Smooth muscle cell (in vitro differentiated cells): ENCODE measurements at regions not wholly inside any gene's neighbourhood (a gene's known extent, or its start where the extent isn't known, plus 50 kb on each side); places are given as distances from the start of the nearest gene placed in this dataset.

Source experiments
- DNase-seq: peaks from one replicate; lab custom pipeline; 2025; ENCODE audit not compliant: unreplicated experiment; lab: John Stamatoyannopoulos, UW
- H2AFZ ChIP-seq: fragments of 200-600 bp; sonication (generic); 2 replicates; pipeline ENCODE4 v1.6.0; 2016; ENCODE audit warnings: antibody characterized with exemption, low read depth, mild to moderate bottlenecking
- H3F3A ChIP-seq: fragments of 200-600 bp; sonication (generic); 2 replicates; pipeline ENCODE4 v1.6.0; 2017; ENCODE audit warnings: antibody characterized with exemption, low read depth
- H3K27ac ChIP-seq: fragments of 200-600 bp; sonication (generic); 2 replicates; pipeline ENCODE4 v1.5.1; 2016; ENCODE audit warnings: low read depth, mild to moderate bottlenecking
- H3K27me3 ChIP-seq: fragments of 200-600 bp; sonication (generic); 2 replicates; pipeline ENCODE4 v1.6.1; 2016; ENCODE audit warnings: low read depth, mild to moderate bottlenecking
- H3K36me3 ChIP-seq: fragments of 200-600 bp; sonication (generic); 2 replicates; pipeline ENCODE4 v1.5.1; 2016; ENCODE audit warnings: low read depth
- H3K4me1 ChIP-seq: fragments of 200-600 bp; sonication (generic); 2 replicates; pipeline ENCODE4 v1.5.1; 2016; ENCODE audit warnings: low read depth
- H3K4me2 ChIP-seq: fragments of 200-600 bp; sonication (generic); 2 replicates; pipeline ENCODE4 v1.6.0; 2016; ENCODE audit warnings: mild to moderate bottlenecking
- H3K4me3 ChIP-seq: fragments of 200-600 bp; sonication (generic); 2 replicates; pipeline ENCODE4 v1.5.1; 2016; ENCODE audit warnings: mild to moderate bottlenecking
- H3K79me2 ChIP-seq: fragments of 200-600 bp; sonication (generic); 2 replicates; pipeline ENCODE4 v1.6.0; 2016; ENCODE audit warnings: low read depth, mild to moderate bottlenecking
- H3K9ac ChIP-seq: fragments of 200-600 bp; sonication (generic); 2 replicates; pipeline ENCODE4 v1.6.0; 2016; ENCODE audit warnings: low read depth
- H3K9me3 ChIP-seq: fragments of 200-600 bp; sonication (generic); replicated peaks from 2 replicates; pipeline ENCODE4 v1.5.1; 2016; ENCODE audit warnings: low read depth
- H4K20me1 ChIP-seq: fragments of 200-600 bp; sonication (generic); 2 replicates; pipeline ENCODE4 v1.6.0; 2016; ENCODE audit warnings: low read depth
- CTCF ChIP-seq: fragments of 200-600 bp; sonication (generic); IDR thresholded peaks from 2 replicates; pipeline ENCODE4 v1.5.1; 2017; ENCODE audit warnings: borderline replicate concordance, mild to moderate bottlenecking, antibody characterized with exemption; ENCODE audit not compliant: insufficient read depth, poor library complexity, severe bottlenecking
- WGBS: methylation state at CpG from one replicate; pipeline ENCODE4 v1.1.7; 2016; ENCODE audit warnings: low lambda C conversion rate; 5-methylcytosine and 5-hydroxymethylcytosine counted together

- Histone ChIP-seq H3K9ac (peak overlapping the region; percentile 58), H3K27me3 (no peaks in the 10 kb centered on the region), H3K9me3 (no peaks in the 10 kb centered on the region), H3K4me3 (no peak overlapping the region), H3K79me2 (no peaks in the 10 kb centered on the region), H3K4me2 (peak overlapping the region; percentile 49), H3F3A (peaks cover 13% of the 10 kb centered on the region), H4K20me1 (no peaks in the 10 kb centered on the region), H3K36me3 (no peaks in the 10 kb centered on the region), H3K4me1 (peaks cover 6% of the 10 kb centered on the region), H2AFZ (peak overlapping the region; percentile 47), H3K27ac (peak overlapping the region; percentile 86)
- TF ChIP-seq CTCF, result no peak
- no peak for DNase-seq
- 33% methylated on average over 2 of the region's 2 CpGs for WGBS
Observed at GRCh38 chr18:22504251-22505030, 86.7 kb upstream of the CTAGE1 start.

- H3K9ac ChIP-seq, result peak overlapping the region; percentile 58
- H3K79me2 ChIP-seq, result no peaks in the 10 kb centered on the region
- H3K27me3 ChIP-seq, result no peaks in the 10 kb centered on the region
- 16% methylated on average over 1 of the region's 1 CpG for WGBS
- no peaks in the 10 kb centered on the region for H4K20me1 ChIP-seq
- H3K9me3 ChIP-seq, result no peaks in the 10 kb centered on the region
- TF ChIP-seq CTCF, result no peak
- H3K27ac ChIP-seq, result peak overlapping the region; percentile 86
- H3K4me2 ChIP-seq, result peak overlapping the region; percentile 49
- no peak for DNase-seq
- peaks cover 6% of the 10 kb centered on the region for H3K4me1 ChIP-seq
- peaks cover 17% of the 10 kb centered on the region for H3F3A ChIP-seq
- H2AFZ ChIP-seq, result no peak overlapping the region
- no peak overlapping the region for H3K4me3 ChIP-seq
- H3K36me3 ChIP-seq, result no peaks in the 10 kb centered on the region
Observed at GRCh38 chr18:22505141-22505591, 87.5 kb upstream of the CTAGE1 start.

GRCh38 chr18:22507055-22507454, 89.3 kb upstream of the CTAGE1 start:
- no peak for TF ChIP-seq CTCF
- no peak for DNase-seq
- Histone ChIP-seq H3K36me3 (no peaks in the 10 kb centered on the region), H3K27me3 (no peaks in the 10 kb centered on the region), H3K79me2 (no peaks in the 10 kb centered on the region), H3K4me3 (no peak overlapping the region), H3K27ac (peak overlapping the region; percentile 28), H3K4me2 (no peak overlapping the region), H4K20me1 (no peaks in the 10 kb centered on the region), H3K9ac (no peak overlapping the region), H3K9me3 (no peaks in the 10 kb centered on the region), H2AFZ (peak overlapping the region; percentile 62), H3K4me1 (peaks cover 6% of the 10 kb centered on the region), H3F3A (peaks cover 17% of the 10 kb centered on the region)
- 66% methylated on average over 2 of the region's 2 CpGs for WGBS

- Histone ChIP-seq H4K20me1 (no peaks in the 10 kb centered on the region), H2AFZ (no peak overlapping the region), H3K9ac (no peak overlapping the region), H3K4me2 (no peak overlapping the region), H3K4me3 (no peak overlapping the region), H3K27me3 (no peaks in the 10 kb centered on the region), H3K27ac (no peak overlapping the region), H3K36me3 (no peaks in the 10 kb centered on the region), H3K79me2 (no peaks in the 10 kb centered on the region), H3K9me3 (no peaks in the 10 kb centered on the region), H3F3A (peaks cover 6% of the 10 kb centered on the region), H3K4me1 (no peaks in the 10 kb centered on the region)
- 8% methylated on average over 1 of the region's 1 CpG for WGBS
- TF ChIP-seq CTCF, result no peak
- no peak for DNase-seq
Observed at GRCh38 chr18:22509423-22509822, 91.7 kb upstream of the CTAGE1 start.
